Panc1 (cell line): ENCODE measurements at regions not wholly inside any gene's neighbourhood (a gene's known extent, or its start where the extent isn't known, plus 50 kb on each side); places are given as distances from the start of the nearest gene placed in this dataset.

Source experiments
- ATAC-seq: fragments of 200-7000 bp; cut with Tn5 transposase; 2 replicates; pipeline ENCODE4 v1.9.1; 2020; ENCODE audit warnings: mild to moderate bottlenecking, moderate library complexity
- BruUV-seq: library from RNA; stranded (reverse); fragments of 400-500 nt; replicated peaks from 2 replicates; lab custom pipeline; 2021; lab: Mats Ljungman, UMichigan
- CTCF ChIA-PET: fragments of 300-600 bp; sonication (Branson Sonifier 250); formaldehyde crosslinking; loops from one replicate; lab custom pipeline; 2022; ENCODE audit warnings: antibody characterized with exemption; lab: Charles Lee
- POLR2A ChIA-PET: fragments of 300-600 bp; sonication (Branson Sonifier 250); formaldehyde crosslinking; loops from one replicate; lab custom pipeline; 2022; ENCODE audit warnings: antibody characterized with exemption; lab: Charles Lee
- DNase-seq: peaks from one replicate; pipeline ENCODE4 v3.0.0-alpha.2; 2010; ENCODE audit warnings: low read depth, low spot score
- H3K27ac ChIP-seq: 2 replicates; pipeline ENCODE4 v1.5.1; 2011; ENCODE audit warnings: mild to moderate bottlenecking, low read length, inconsistent platforms
- H3K27me3 ChIP-seq: fragments of 200-500 bp; sonication (Bioruptor generic); 2 replicates; pipeline ENCODE4 v1.6.0; 2014; ENCODE audit warnings: low read length, inconsistent platforms; ENCODE audit not compliant: control insufficient read depth, insufficient read depth
- H3K36me3 ChIP-seq: fragments of 200-500 bp; sonication (Bioruptor generic); 2 replicates; pipeline ENCODE4 v1.5.1; 2014; ENCODE audit warnings: inconsistent platforms, mild to moderate bottlenecking, low read length, moderate library complexity; ENCODE audit not compliant: control insufficient read depth, insufficient read depth
- H3K4me1 ChIP-seq: 2 replicates; pipeline ENCODE4 v1.5.1; 2011; ENCODE audit warnings: inconsistent platforms, mild to moderate bottlenecking, low read length, moderate library complexity; ENCODE audit not compliant: control insufficient read depth, insufficient read depth
- H3K4me3 ChIP-seq, 2 experiments: 2 replicates each; pipeline ENCODE4 v1.5.1; 2011 to 2012; ENCODE audit warnings: low read depth in 2 of 2, low read length in 2 of 2, mild to moderate bottlenecking in 2 of 2, inconsistent platforms in 1 of 2, moderate library complexity in 1 of 2
- H3K9me3 ChIP-seq: fragments of 200-500 bp; sonication (Bioruptor generic); 2 replicates; pipeline ENCODE4 v1.5.1; 2014; ENCODE audit warnings: low read depth, mild to moderate bottlenecking, inconsistent platforms, low read length, moderate library complexity; ENCODE audit not compliant: control insufficient read depth, insufficient read depth
- CTCF ChIP-seq: fragments of 450-650 bp; IDR thresholded peaks from 2 replicates; pipeline ENCODE4 v1.5.1; 2017; ENCODE audit warnings: mild to moderate bottlenecking
- POLR2AphosphoS5 ChIP-seq: IDR thresholded peaks from 2 replicates; pipeline ENCODE4 v1.6.1; 2012; ENCODE audit warnings: mild to moderate bottlenecking, low read depth, low read length, moderate library complexity
- REST ChIP-seq, 2 experiments: IDR thresholded peaks; 2 replicates each; pipeline ENCODE4 v1.6.1; 2011 to 2012; ENCODE audit warnings: low read depth in 2 of 2, control low read depth in 1 of 2, low read length in 1 of 2, mild to moderate bottlenecking in 1 of 2, moderate library complexity in 1 of 2; ENCODE audit not compliant: insufficient read depth in 1 of 2
- SIN3A ChIP-seq: IDR thresholded peaks from 2 replicates; pipeline ENCODE4 v1.6.1; 2012; ENCODE audit warnings: low read depth, mild to moderate bottlenecking, low read length, moderate library complexity, borderline replicate concordance; ENCODE audit not compliant: insufficient read depth
- TCF7L2 ChIP-seq: IDR thresholded peaks from 2 replicates; pipeline ENCODE4 v1.6.1; 2011; ENCODE audit warnings: mild to moderate bottlenecking, low read depth, low read length, inconsistent platforms
- in situ Hi-C: cut with HindIII; loops from 2 replicates; pipeline ENCODE4 v1.10.0; 2016; ENCODE audit warnings: low sequenced_read_pairs, low pct_unique_long_range_greater_than_20kb
- intact Hi-C: fragments of 100-400 bp; cut with micrococcal nuclease; formaldehyde crosslinking; loops from one replicate; pipeline ENCODE4 v1.10.0; 2022; ENCODE audit not compliant: unreplicated experiment

GRCh38 chr16:65790768-65791167 is 575.7 kb upstream of the CDH5 start:
- BruUV-seq, result no TSS peak

GRCh38 chr16:65789161-65789945 is 577.1 kb upstream of the CDH5 start:
- H3K4me1 ChIP-seq, result no peaks in the 10 kb centered on the region
- in situ Hi-C loops (no loop called here), intact Hi-C loops (no loop called here)
- TF ChIP-seq CTCF (no peak), POLR2AphosphoS5 (no peak), REST (IDR thresholded peaks at IDR 0.05; ENCODE audit: insufficient read depth in 1 of 2, low read depth in 2 of 2, low read length in 1 of 2) (no peak), TCF7L2 (no peak), SIN3A (no peak)
- no peak for DNase-seq
- no peaks in the 10 kb centered on the region for H3K9me3 ChIP-seq
- BruUV-seq, result no TSS peak
- ChIA-PET CTCF (no interaction called here), POLR2A (no interaction called here)
- no peaks in the 10 kb centered on the region for H3K27me3 ChIP-seq
- no peaks in the 10 kb centered on the region for H3K36me3 ChIP-seq
- no peak for ATAC-seq
- no peak overlapping the region for H3K27ac ChIP-seq
- no peak overlapping the region for H3K4me3 ChIP-seq

More at GRCh38 chr16:65790768-65791167, 575.7 kb upstream of the CDH5 start:
- Histone ChIP-seq H3K36me3 (no peaks in the 10 kb centered on the region), H3K4me1 (no peaks in the 10 kb centered on the region), H3K4me3 (no peak overlapping the region), H3K27me3 (no peaks in the 10 kb centered on the region), H3K27ac (no peak overlapping the region), H3K9me3 (no peaks in the 10 kb centered on the region)
- TF ChIP-seq CTCF (no peak), POLR2AphosphoS5 (no peak), SIN3A (no peak), REST (IDR thresholded peaks at IDR 0.05; ENCODE audit: insufficient read depth in 1 of 2, low read depth in 2 of 2, low read length in 1 of 2) (no peak), TCF7L2 (no peak)
- no peak for ATAC-seq
- in situ Hi-C loops, result no loop called here
- DNase-seq, result no peak
- ChIA-PET POLR2A (no interaction called here), CTCF (no interaction called here)
- intact Hi-C loops, result no loop called here
